Hepatic stellate cell (primary cell): ENCODE measurements at regions not wholly inside any gene's neighbourhood (a gene's known extent, or its start where the extent isn't known, plus 50 kb on each side); places are given as distances from the start of the nearest gene placed in this dataset.

Experiments
- DNase-seq: peaks from one replicate; pipeline ENCODE4 v3.0.0; 2011; ENCODE audit warnings: low spot score

DNA sequence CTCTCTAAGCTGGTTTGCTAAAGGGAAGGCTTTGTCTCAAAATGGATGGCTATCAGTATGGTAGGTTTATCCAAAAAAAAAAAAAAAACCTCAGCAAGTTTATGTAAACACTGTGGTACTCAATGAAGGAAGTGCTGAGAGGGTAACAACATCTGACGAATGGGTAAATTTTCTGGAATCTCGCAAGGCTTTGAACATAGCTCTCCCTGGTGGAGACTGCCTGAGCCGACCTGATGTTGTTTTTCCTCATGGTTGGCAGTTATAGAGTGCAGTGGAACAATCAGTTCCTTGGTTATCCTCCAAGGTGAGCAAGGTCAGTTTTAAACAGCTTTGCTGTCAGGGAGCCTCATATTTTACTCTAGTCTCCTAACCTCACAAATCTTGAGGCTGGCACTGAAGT is 94.6 kb downstream of the ZPLD1 start:
- no peak for DNase-seq

DNA sequence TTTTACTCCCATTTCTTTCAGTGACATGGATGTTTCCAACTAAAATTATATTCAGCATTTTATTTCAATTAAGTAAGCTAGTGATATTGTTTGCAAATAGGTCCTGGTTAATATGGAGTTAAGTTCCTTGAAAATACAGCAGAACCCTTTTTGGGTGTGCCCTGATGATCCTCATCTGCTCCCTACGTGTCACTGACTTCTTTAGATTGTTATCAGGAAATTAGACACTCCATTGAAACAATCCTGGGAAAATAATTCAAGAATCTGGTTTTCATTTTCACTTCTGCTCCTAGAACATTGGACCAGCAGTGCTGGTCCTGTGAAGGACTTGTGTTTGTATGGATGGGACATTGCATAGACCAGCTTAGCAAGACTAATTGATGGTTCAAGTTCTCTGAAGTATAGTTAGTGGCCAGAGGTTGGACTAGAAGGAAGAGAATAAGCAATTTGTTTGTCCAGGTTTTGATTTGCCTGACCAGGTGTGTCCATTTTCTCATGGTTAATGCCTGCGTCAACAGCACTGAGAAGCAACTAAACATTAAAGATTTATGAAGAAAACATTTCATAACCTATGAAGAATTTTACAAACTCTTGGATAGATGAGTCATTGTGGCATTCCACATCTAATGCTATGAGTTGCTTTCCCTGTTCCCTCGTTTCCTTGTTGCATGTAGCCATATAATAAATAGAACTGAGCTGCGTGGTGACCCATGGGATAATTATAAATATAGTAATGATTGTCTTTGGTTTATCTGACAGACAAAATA is 95.8 kb downstream of the ZPLD1 start:
- DNase-seq, result peak; percentile 4

DNA sequence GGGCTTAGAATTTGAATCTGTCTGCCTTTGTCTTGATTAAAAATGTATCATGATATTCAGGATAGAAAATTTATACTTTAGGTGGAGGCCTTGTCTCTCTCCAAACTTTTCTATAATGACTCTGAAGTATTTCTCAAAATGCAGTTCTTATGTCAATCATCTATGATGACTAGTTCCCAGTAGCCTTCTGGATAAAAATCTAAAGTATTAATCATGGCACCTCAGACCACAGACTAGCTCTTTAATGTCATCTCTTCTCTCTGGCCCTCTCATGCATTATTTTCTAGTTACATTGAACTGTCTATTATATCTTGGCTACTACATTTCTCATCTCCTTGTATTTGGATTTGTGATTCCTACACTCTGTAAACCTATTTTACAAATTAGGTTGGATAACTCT is 96.9 kb downstream of the ZPLD1 start:
- DNase-seq, result no peak

DNA sequence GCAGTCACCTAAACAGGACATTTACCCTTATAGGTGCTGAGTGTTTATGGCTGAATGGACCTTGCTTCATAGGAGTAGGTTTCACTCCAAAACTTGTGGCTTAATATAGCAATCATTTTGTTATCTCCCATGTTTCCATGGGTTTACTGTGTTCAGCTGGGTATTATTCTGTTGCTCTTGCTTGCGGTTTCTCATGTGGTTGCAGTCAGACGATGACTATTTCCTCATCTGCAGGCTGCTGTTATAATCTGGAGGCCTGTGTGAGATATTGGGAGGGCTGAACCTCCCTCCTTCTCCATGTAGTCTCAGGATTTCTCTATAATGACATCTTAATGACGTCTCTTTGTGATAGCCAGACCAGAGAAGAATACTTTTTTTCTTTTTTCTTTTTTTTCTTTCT is 98.1 kb downstream of the ZPLD1 start:
- DNase-seq, result peak; percentile 4

DNA sequence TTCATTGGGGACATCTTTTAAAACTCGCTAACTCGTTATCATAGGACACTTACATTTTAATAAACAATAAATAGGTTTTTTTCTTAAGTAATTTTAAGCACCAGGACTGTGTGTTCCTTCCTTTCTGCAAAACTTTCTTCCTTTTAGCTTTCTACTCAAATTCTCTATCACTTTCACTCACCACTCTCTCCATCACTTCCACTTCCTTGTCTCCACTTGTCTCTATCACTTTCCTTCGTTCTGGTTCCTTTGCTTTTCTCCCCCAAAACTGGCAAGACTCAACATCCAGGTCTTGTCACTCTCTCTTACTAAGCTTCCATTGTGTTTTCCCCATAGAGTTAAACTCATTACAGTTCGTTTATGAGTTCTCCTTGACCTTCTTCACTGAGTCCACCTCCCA is 99.0 kb downstream of the ZPLD1 start:
- DNase-seq, result no peak

DNA sequence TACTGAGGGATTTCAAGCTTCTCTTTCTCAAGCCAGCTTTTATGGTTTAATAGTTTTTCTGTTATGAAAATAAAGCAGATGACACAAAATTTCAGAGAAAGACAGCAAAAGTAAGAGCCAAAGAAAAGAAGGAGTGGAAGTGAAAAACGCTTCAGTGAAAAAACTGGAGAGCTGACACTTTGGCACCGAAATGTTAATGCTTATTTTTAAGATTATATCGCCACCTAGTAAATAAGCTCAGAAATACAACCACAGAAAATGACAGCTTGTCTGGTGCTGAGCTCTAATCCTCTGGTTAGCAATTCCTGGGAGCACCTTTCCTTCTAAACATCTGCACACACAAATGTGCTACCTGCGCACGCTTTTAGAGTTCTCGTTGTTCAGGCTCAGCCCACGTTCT is 101.6 kb downstream of the ZPLD1 start:
- DNase-seq, result peak; percentile 4

DNA sequence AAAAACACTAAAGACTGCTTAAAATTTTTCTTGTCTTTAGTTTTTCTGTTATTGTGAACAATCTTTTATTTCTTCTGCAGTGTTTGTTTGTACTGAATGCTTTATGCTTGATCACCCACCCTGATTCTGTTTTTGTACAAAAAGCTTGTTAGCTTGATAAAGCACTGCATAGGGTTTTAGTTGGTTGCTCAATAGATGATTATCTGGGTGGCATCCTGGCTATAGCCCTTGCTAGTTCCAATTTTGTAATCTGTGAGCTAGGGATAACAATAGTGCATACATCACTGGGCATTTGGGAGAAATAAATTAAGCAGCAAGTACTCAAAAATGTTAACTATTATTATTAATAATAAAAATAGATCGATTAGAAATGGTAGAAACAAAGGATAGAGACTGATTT is 102.3 kb downstream of the ZPLD1 start:
- no peak for DNase-seq

DNA sequence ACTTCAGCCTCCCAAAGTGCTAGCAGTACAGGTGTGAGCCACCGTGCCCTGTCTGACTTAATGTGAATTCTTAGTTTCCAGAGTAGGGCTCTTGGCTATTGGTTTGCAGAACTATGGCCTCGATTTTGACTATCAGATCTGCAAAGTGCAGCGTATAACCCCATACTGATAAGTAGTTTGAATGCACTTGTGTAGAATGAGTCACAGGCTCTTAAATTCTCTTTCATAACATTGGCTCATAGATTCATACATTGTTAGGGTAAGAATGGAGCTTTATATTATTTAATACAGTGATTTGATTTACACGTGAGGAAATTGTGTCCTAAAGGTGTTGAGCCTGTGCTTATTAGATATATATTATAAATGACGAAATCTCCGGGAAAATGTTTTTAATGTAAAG is 109.9 kb downstream of the ZPLD1 start:
- no peak for DNase-seq

DNA sequence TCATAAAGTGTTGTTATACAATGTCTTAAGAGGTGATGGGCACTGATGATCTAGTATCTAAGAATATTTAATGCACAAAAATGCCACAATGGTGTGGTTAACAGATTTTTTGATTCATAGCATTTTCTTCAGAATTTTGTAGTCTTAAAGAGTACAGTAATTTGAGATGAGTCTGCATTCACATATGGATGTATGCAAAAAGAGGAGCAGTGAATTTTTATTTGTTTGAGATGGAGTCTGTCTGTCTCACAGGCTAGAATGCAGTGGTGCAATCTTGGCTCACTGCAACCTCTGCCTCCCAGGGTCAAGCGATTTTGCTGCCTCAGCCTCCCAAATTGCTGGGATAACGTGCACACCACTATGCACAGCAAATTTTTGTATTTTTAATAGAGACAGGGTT is 110.5 kb downstream of the ZPLD1 start:
- no peak for DNase-seq

DNA sequence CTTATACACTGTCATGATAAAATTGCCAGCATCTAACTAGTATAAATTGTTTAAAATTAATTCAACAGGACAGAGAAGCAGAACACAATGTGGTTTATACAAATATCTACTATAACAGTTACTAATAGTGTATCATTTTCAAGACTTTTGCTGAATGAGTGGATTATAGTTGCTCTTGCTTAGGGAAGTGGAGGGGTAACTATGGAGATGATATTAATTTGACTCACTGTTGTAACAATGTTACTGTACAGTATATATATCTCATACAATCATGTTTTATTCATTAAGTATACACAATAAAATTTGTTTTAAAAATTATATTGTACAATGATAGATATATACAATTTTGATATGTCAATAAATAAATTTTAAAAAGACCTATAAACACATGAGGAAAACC is 119.1 kb downstream of the ZPLD1 start:
- no peak for DNase-seq

DNA sequence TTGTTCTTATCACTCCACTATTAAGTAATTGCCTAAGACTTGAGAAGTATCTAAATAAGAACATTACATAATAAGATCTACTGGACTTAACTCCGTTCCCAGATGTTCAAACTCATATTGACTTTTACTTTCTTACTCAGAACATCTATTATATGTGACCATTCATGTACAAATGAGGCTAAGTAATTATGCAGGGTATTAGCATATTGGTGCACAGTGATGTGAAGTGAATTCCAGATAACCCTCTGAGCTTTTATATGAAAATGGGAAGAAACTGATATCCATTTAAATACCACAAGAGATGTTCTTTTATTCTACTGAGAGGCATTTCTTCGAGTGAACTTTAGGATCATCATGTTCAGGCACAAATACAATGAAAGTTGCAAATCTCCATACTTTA is 135.7 kb downstream of the ZPLD1 start:
- DNase-seq, result no peak

DNA sequence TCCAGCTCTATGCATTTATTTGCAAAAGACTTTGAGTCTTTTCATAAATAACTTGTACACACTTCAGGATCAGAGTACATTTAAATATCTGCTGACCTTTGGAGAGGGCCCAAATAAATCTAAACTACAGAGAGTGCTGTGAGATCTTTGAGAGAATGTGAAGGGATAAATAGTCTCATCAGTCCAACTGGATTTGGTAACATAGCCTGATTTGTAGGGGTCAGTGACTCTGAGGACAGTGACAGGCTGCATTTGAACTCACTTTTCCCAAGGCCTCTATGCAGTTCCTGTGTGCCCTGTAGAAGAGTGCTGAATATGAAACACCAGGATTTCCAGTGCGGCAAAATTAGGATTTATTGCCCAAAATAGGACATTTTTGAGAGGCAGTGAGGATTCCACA is 136.2 kb downstream of the ZPLD1 start:
- no peak for DNase-seq

DNA sequence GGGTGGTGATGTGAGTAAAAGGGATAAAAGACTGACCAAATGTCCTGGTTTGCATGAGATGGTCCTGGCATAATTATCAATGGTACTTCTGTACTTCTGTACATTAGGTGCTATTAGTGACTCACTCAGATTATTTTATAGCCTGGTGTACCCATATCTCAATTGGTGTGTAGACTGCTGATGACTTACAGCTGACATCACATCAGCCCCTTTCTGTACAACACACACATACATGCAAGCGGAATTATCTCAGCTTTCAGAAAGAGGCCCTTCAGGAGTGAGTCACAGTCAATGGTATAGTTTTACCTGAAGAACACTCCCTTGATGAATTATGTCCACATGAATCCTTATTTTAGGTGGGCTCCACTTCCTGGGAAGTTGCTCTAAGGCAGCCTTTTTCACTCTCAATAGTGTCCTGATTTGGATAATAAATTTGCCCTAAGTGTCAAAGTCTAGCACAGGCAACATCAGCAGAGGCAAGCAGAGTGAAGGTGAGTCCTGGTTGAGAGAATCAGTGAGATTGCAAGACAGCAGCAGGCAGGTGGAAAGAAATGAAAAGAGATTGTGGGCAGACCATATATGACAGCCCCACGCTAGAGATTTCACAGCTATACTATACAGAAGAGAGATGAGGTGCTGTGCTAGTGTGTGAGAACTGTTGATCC is 137.0 kb downstream of the ZPLD1 start:
- no peak for DNase-seq

DNA sequence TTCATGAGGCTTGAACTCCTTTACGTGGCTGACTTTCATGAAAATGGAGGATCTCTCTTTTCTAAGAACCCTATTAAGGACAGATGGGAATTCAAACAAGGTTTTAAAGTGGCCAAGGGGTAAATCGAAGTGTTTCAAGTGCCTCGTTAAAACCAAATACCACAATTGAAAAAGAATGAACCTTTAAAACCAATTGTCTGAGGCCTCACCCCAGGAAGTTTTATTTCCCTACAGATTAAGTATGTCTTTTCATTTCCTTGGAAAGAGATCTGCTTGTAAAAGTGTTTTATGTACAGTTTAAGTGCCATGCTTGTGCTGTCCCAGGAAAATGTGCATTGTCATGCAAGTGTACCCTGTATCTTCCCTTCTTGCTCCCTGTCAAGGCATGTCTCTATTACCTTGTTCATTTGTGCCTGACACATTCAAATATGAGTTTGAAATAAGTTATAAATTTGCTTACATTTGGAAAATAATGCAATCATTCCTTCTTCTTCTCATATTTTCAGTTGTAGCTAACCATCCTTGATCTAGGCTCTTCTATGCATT is 138.7 kb downstream of the ZPLD1 start:
- DNase-seq, result no peak

DNA sequence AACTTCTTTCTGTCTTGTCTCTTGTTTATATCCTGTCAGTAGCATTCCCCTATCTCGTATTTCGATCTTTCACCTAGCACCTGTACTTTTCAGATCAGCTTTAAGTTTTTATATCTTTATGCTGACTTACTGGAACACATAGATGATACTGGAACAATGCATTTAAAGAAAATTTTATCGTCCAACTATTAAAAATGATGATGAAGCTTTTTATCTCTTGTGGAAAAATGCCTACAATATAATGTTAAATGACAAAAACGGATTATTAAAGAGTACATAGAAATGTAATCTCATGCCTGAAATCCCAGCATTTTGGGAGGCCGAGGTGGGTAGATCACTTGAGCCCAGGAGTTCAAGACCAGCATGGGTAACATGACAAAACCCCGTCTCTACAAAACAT is 139.5 kb downstream of the ZPLD1 start:
- no peak for DNase-seq

DNA sequence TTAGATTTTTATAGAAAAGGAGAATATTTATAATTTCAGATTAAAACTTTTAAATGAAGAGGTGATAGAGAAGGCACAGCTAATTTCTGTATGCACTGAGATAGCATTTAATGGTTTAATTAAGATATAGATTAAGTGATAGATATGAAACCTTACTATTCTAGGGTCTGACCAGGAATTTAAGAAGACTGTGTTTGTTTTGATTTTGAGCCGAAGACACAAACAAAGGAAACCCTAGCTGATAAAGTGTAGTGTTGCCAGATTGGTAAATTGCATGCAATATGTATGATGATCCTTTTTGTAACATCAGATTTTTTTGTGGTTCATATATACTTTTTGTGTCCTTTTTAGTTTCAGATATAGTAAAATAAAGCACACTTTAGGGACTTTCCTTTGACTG is 141.8 kb downstream of the ZPLD1 start:
- DNase-seq, result no peak

DNA sequence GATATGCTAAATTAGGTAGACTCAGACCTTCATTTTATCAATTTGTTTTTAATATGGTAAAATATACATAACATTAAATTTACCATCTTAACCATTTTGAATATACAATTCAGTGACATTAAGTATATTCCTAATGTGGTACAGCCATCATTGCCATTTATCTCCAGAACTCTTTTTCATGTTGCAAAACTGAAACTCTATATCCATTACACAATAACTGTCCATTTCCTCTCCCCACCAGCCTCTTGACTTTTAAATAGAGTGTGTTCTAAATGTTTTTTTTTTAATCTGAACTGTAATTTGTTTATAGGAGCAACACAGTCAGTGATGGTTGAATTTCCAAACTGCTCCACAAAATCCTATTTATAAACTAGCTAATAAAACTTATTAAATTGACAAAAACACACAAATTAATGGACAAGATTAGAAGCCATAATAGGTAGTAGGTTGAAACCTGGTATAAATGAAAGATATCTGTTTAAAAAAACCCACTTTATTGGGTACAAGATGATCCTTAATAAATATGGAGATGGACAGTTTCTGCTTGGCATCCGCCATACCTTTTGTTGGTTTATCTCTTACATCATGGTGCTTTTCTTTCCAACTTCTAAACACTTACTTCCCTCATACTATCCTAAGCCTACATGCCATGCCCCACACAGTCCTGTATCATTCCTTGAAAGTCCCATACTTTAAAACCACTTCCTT is 142.4 kb downstream of the ZPLD1 start:
- DNase-seq, result no peak

DNA sequence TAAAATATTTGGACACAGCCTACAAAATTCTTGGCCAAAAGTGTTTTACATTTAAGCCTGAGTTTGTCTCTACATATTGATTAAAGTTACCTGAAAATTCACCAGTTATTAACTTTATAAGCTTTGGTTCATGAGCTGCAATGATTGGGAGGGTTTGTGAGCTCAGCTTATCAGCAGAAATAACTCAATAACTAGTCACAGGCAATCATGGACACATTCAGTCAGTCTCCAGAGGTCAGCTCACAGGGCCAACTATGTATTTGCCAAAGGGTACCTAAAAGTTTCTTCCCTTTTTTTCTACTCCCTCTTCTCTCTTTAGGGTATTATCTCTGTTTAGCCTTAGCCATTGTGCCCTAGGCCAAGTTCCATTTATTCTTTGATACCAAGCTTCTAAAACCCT is 145.9 kb downstream of the ZPLD1 start:
- no peak for DNase-seq

DNA sequence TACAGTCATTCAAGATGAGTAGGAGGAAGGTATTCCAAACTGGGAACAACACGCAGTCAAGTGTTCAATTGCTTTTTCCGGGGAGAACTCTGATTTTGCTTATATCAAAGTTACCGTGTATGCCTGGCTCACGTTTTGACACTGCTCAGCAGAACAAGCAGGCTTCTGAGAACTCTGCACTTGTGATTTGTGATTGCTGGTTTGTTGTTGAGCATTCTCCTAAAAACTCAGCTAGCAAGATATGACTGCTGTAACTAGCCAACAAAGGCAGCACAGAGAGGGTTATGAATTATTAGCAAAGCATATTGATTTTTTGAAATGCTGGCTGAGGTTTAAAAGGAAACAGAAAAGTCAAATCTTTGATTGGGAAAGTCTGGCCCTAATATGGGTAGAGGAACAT is 151.7 kb downstream of the ZPLD1 start:
- DNase-seq, result no peak

DNA sequence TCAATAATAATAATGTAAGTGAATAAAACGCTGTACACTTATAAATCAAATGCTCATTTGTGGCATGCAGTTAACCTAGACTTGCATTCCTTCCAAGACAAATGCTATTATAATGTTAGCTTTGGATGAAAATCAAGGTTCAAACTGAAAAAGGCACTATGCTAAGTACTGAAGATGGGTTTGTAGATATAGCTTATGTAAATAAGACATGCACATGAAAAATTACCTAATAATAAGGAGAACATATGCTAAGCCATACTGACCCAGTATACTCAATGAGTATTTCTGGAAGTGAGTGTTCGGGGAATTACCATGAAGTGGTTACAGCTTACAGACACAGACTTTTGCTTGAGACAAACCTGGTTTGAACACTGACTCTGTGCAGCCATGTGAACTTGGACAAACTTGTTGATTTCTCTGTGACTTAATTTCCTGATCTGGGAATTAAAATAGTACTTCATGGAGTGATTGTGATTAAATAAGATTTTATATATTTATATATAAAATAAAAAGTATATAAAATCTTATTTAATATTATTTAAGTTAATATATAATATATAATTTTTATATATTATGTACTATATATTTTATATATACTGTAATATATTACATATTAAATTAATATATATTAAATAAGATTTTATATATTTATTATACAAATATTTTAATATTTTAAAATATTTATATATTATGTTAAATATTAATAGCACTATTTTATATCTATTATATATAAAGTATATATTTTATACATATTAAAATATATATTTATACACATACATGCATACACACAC is 159.2 kb downstream of the ZPLD1 start:
- DNase-seq, result no peak

DNA sequence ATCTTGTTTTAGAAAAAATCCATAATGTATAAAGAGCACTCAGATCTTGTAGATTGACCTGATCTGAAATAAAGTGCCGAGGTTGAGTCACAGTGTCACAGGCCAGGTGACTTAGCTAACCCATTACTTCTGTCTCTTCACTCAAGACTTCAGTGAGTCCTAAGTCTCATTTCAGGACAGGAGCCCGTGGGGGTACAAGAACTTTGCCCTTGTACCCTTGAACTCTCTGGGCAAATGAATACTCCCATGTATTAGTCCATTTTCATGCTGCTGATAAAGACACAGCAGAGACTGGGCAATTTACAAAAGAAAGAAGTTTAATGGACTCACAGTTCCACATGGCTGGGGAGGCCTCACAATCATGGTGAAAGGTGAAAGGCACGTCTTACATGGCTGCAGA is 160.2 kb downstream of the ZPLD1 start:
- no peak for DNase-seq

DNA sequence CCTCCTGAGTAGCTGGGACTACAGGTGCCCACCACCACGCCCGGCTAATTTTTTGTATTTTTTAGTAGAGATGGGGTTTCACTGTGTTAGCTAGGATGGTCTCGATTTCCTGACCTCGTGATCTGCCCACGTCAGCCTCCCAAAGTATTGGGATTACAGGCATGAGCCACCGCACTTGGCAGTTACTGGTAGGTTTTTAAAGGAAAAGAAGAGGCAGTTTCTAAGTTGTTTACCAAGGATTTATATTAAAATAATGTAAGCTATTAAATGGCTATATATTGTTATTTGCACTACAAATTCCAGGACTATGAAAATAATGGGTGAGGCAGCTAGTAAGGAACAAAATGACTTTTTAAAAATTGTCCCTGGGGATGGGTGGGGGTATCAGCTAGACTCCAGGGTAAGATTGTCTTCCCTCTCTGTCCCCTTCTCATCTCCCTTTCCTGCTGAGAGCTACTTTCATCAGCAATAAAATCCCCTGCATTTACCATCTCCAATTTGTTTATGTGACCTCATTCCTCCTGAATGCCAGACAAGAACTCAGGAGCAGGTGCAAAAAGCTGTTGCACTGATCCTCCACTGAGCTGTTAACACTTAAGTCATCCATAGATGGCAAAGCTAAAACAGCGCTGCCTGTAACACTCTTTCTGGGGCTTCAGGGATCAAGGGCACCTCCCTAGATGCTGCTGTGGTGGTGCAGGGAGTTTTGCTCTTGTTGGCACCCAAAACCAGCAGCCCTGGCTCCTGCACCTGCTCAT is 165.2 kb downstream of the ZPLD1 start:
- DNase-seq, result no peak
